H1 (cell line): ENCODE measurements at regions not wholly inside any gene's neighbourhood (a gene's known extent, or its start where the extent isn't known, plus 50 kb on each side); places are given as distances from the start of the nearest gene placed in this dataset.

Experiments used
- CBX5 ChIP-seq: fragments of 300-800, 300-1000 bp; sonication (generic); IDR thresholded peaks from 2 replicates; pipeline ENCODE4 v1.7.1; 2016; ENCODE audit warnings: antibody characterized with exemption, low read length, low read depth
- EP300 ChIP-seq, 2 experiments: IDR thresholded peaks; 1 replicate in 1 of 2; 2 replicates in 1 of 2; pipeline ENCODE4 v1.6.1; 2011 to 2012; ENCODE audit warnings: low read depth in 2 of 2, low read length in 2 of 2, mild to moderate bottlenecking in 2 of 2, borderline replicate concordance in 1 of 2, inconsistent platforms in 1 of 2, moderate library complexity in 1 of 2
- JUN ChIP-seq: IDR thresholded peaks from 2 replicates; pipeline ENCODE4 v1.6.1; 2011; ENCODE audit warnings: low read depth, mild to moderate bottlenecking, improper control_type of control experiment, low read length
- KDM4A ChIP-seq: IDR thresholded peaks from one replicate; pipeline ENCODE4 v1.7.1; 2012; ENCODE audit warnings: low read depth, mild to moderate bottlenecking, moderate library complexity, low read length, inconsistent platforms; ENCODE audit not compliant: severe bottlenecking
- TF ChIP-seq, protein P1 (sequence below): fragments of 300-600 bp; sonication (generic); IDR thresholded peaks from 2 replicates; pipeline ENCODE4 v1.7.1; 2012; ENCODE audit warnings: low read length, moderate library complexity, mild to moderate bottlenecking, inconsistent platforms; ENCODE audit not compliant: insufficient replicate concordance

DNA sequence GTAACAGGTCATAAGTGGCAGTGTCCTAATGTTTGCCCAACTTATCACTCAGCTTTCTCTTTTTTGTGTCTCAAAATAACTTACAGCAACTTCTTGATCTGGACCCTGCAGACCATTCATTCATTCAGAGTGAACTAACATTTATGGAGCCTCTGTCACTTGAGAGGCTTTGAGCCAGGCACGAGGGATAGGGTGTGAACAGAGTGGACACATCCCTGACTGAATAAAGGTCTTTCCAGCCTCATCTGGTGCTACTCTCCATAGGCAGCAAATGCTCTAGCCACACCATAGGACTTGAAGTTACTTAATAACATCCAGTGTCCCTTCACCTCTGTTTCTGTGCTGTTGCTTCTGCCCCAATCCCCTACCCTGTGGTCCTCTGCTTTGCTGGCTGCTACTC, 212.1 kb upstream of the FBN2 start (continued):
- TF ChIP-seq, protein P1, sequence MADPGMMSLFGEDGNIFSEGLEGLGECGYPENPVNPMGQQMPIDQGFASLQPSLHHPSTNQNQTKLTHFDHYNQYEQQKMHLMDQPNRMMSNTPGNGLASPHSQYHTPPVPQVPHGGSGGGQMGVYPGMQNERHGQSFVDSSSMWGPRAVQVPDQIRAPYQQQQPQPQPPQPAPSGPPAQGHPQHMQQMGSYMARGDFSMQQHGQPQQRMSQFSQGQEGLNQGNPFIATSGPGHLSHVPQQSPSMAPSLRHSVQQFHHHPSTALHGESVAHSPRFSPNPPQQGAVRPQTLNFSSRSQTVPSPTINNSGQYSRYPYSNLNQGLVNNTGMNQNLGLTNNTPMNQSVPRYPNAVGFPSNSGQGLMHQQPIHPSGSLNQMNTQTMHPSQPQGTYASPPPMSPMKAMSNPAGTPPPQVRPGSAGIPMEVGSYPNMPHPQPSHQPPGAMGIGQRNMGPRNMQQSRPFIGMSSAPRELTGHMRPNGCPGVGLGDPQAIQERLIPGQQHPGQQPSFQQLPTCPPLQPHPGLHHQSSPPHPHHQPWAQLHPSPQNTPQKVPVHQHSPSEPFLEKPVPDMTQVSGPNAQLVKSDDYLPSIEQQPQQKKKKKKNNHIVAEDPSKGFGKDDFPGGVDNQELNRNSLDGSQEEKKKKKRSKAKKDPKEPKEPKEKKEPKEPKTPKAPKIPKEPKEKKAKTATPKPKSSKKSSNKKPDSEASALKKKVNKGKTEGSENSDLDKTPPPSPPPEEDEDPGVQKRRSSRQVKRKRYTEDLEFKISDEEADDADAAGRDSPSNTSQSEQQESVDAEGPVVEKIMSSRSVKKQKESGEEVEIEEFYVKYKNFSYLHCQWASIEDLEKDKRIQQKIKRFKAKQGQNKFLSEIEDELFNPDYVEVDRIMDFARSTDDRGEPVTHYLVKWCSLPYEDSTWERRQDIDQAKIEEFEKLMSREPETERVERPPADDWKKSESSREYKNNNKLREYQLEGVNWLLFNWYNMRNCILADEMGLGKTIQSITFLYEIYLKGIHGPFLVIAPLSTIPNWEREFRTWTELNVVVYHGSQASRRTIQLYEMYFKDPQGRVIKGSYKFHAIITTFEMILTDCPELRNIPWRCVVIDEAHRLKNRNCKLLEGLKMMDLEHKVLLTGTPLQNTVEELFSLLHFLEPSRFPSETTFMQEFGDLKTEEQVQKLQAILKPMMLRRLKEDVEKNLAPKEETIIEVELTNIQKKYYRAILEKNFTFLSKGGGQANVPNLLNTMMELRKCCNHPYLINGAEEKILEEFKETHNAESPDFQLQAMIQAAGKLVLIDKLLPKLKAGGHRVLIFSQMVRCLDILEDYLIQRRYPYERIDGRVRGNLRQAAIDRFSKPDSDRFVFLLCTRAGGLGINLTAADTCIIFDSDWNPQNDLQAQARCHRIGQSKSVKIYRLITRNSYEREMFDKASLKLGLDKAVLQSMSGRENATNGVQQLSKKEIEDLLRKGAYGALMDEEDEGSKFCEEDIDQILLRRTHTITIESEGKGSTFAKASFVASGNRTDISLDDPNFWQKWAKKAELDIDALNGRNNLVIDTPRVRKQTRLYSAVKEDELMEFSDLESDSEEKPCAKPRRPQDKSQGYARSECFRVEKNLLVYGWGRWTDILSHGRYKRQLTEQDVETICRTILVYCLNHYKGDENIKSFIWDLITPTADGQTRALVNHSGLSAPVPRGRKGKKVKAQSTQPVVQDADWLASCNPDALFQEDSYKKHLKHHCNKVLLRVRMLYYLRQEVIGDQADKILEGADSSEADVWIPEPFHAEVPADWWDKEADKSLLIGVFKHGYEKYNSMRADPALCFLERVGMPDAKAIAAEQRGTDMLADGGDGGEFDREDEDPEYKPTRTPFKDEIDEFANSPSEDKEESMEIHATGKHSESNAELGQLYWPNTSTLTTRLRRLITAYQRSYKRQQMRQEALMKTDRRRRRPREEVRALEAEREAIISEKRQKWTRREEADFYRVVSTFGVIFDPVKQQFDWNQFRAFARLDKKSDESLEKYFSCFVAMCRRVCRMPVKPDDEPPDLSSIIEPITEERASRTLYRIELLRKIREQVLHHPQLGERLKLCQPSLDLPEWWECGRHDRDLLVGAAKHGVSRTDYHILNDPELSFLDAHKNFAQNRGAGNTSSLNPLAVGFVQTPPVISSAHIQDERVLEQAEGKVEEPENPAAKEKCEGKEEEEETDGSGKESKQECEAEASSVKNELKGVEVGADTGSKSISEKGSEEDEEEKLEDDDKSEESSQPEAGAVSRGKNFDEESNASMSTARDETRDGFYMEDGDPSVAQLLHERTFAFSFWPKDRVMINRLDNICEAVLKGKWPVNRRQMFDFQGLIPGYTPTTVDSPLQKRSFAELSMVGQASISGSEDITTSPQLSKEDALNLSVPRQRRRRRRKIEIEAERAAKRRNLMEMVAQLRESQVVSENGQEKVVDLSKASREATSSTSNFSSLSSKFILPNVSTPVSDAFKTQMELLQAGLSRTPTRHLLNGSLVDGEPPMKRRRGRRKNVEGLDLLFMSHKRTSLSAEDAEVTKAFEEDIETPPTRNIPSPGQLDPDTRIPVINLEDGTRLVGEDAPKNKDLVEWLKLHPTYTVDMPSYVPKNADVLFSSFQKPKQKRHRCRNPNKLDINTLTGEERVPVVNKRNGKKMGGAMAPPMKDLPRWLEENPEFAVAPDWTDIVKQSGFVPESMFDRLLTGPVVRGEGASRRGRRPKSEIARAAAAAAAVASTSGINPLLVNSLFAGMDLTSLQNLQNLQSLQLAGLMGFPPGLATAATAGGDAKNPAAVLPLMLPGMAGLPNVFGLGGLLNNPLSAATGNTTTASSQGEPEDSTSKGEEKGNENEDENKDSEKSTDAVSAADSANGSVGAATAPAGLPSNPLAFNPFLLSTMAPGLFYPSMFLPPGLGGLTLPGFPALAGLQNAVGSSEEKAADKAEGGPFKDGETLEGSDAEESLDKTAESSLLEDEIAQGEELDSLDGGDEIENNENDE: no peak
- TF ChIP-seq EP300 (IDR thresholded peaks at IDR 0.05; ENCODE audit: borderline replicate concordance in 1 of 2, low read depth in 2 of 2, low read length in 2 of 2) (no peak), JUN (no peak), KDM4A (no peak), CBX5 (no peak)
